ENCODE measurements at regions not wholly inside any gene's neighbourhood (a gene's known extent, or its start where the extent isn't known, plus 50 kb on each side); places are given as distances from the start of the nearest gene placed in this dataset.

DNA sequence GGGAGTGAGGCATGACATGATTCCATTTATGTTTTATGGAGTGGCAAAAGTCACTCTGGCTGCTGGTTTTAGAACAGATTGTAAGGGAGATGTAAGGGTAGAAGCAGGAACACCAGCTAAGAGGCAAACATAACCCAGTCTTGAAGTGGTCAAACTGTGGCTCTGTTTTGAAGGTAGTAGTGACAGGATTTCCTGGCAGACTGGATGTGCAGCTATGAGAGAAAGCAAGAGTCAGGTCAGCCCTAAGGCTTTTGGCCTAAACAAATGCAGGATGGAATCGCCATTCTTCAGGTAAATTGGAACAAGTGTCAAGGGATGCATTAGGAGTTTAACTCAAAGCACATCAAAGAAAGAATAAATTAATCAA, 175.3 kb upstream of the AGR3 start (continued):
- TF ChIP-seq, protein P1, sequence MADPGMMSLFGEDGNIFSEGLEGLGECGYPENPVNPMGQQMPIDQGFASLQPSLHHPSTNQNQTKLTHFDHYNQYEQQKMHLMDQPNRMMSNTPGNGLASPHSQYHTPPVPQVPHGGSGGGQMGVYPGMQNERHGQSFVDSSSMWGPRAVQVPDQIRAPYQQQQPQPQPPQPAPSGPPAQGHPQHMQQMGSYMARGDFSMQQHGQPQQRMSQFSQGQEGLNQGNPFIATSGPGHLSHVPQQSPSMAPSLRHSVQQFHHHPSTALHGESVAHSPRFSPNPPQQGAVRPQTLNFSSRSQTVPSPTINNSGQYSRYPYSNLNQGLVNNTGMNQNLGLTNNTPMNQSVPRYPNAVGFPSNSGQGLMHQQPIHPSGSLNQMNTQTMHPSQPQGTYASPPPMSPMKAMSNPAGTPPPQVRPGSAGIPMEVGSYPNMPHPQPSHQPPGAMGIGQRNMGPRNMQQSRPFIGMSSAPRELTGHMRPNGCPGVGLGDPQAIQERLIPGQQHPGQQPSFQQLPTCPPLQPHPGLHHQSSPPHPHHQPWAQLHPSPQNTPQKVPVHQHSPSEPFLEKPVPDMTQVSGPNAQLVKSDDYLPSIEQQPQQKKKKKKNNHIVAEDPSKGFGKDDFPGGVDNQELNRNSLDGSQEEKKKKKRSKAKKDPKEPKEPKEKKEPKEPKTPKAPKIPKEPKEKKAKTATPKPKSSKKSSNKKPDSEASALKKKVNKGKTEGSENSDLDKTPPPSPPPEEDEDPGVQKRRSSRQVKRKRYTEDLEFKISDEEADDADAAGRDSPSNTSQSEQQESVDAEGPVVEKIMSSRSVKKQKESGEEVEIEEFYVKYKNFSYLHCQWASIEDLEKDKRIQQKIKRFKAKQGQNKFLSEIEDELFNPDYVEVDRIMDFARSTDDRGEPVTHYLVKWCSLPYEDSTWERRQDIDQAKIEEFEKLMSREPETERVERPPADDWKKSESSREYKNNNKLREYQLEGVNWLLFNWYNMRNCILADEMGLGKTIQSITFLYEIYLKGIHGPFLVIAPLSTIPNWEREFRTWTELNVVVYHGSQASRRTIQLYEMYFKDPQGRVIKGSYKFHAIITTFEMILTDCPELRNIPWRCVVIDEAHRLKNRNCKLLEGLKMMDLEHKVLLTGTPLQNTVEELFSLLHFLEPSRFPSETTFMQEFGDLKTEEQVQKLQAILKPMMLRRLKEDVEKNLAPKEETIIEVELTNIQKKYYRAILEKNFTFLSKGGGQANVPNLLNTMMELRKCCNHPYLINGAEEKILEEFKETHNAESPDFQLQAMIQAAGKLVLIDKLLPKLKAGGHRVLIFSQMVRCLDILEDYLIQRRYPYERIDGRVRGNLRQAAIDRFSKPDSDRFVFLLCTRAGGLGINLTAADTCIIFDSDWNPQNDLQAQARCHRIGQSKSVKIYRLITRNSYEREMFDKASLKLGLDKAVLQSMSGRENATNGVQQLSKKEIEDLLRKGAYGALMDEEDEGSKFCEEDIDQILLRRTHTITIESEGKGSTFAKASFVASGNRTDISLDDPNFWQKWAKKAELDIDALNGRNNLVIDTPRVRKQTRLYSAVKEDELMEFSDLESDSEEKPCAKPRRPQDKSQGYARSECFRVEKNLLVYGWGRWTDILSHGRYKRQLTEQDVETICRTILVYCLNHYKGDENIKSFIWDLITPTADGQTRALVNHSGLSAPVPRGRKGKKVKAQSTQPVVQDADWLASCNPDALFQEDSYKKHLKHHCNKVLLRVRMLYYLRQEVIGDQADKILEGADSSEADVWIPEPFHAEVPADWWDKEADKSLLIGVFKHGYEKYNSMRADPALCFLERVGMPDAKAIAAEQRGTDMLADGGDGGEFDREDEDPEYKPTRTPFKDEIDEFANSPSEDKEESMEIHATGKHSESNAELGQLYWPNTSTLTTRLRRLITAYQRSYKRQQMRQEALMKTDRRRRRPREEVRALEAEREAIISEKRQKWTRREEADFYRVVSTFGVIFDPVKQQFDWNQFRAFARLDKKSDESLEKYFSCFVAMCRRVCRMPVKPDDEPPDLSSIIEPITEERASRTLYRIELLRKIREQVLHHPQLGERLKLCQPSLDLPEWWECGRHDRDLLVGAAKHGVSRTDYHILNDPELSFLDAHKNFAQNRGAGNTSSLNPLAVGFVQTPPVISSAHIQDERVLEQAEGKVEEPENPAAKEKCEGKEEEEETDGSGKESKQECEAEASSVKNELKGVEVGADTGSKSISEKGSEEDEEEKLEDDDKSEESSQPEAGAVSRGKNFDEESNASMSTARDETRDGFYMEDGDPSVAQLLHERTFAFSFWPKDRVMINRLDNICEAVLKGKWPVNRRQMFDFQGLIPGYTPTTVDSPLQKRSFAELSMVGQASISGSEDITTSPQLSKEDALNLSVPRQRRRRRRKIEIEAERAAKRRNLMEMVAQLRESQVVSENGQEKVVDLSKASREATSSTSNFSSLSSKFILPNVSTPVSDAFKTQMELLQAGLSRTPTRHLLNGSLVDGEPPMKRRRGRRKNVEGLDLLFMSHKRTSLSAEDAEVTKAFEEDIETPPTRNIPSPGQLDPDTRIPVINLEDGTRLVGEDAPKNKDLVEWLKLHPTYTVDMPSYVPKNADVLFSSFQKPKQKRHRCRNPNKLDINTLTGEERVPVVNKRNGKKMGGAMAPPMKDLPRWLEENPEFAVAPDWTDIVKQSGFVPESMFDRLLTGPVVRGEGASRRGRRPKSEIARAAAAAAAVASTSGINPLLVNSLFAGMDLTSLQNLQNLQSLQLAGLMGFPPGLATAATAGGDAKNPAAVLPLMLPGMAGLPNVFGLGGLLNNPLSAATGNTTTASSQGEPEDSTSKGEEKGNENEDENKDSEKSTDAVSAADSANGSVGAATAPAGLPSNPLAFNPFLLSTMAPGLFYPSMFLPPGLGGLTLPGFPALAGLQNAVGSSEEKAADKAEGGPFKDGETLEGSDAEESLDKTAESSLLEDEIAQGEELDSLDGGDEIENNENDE (IDR thresholded peaks at IDR 0.05; ENCODE audit: insufficient replicate concordance, low read length): no peak
- TF ChIP-seq CEBPB (IDR thresholded peaks at IDR 0.05; ENCODE audit: low read depth, low read length) (no peak), FOSL1 (IDR thresholded peaks at IDR 0.05; ENCODE audit: insufficient read depth, low read depth, low read length) (no peak), SIN3A (conservative IDR thresholded peaks at IDR 0.05 in 1 of 2, IDR thresholded peaks at IDR 0.05 in 1 of 2; ENCODE audit: low read depth in 1 of 2, low read length in 2 of 2) (no peak)
